ENCODE measurements at regions not wholly inside any gene's neighbourhood (a gene's known extent, or its start where the extent isn't known, plus 50 kb on each side); places are given as distances from the start of the nearest gene placed in this dataset.

DNA sequence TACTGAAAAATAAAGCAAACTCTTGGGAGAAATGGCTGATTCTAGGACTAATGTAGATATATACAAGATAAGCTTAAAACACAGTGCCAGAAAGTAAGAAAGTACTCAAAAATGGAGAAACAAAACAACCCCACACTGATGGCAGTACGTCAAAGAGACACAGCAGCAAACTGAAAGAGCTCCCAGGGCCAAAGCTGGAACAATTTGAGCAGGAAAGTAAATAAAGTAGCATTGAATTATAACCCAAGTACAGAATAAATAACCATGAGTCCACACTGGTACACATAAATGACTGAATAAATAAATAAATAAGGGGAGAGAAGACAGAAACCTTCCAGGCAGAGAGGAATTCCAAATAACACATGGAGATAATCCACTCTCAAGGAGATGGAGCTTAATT, 120.9 kb downstream of the GLUL start:
- no TSS peak for BruUV-seq (replicated peaks)

More for the DNA sequence above, 120.9 kb downstream of the GLUL start:
- CTCF ChIA-PET = no interaction called here
- no peak overlapping the region for H2AFZ ChIP-seq (ENCODE audit: low read depth, low read length, poor library complexity, severe bottlenecking)
- no peak overlapping the region for H3K9ac ChIP-seq (ENCODE audit: low read length)
- H3K9me2 ChIP-seq (ENCODE audit: insufficient read depth) = no peaks in the 10 kb centered on the region
- ATAC-seq (no peak), DNase-seq (ENCODE audit: low read depth, low spot score) (no peak)
- H3K36me3 ChIP-seq (ENCODE audit: control insufficient read depth in 1 of 2, insufficient read depth in 2 of 2, low read length in 2 of 2) = no peaks in the 10 kb centered on the region
- H3K4me2 ChIP-seq (ENCODE audit: low read length) = no peak overlapping the region
- H3K27me3 ChIP-seq (ENCODE audit: insufficient read depth, low read length) = no peaks in the 10 kb centered on the region
- no peak overlapping the region for H3K27ac ChIP-seq (ENCODE audit: low read depth, low read length)
- H4K20me1 ChIP-seq (ENCODE audit: insufficient read depth) = no peaks in the 10 kb centered on the region
- no peaks in the 10 kb centered on the region for H3K9me3 ChIP-seq (ENCODE audit: control insufficient read depth in 1 of 2, insufficient read depth in 1 of 2, low read depth in 1 of 2, low read length in 2 of 2)
- POLR2A ChIA-PET = no interaction called here
- intact Hi-C loops (cut with micrococcal nuclease) = no loop called here
- no peaks in the 10 kb centered on the region for H3K4me1 ChIP-seq (ENCODE audit: control insufficient read depth in 1 of 2, insufficient read depth in 2 of 2, low read length in 2 of 2)
- H3K79me2 ChIP-seq (ENCODE audit: insufficient read depth, low read length) = no peaks in the 10 kb centered on the region
- no peak overlapping the region for H3K4me3 ChIP-seq (replicated peaks in 1 of 2; ENCODE audit: low read depth in 1 of 2, low read length in 2 of 2)
- TF ChIP-seq CBX3 (IDR thresholded peaks at IDR 0.05; ENCODE audit: low read depth) (no peak), JUND (IDR thresholded peaks at IDR 0.05) (no peak), SP1 (IDR thresholded peaks at IDR 0.05; ENCODE audit: low read depth) (no peak), RAD21 (IDR thresholded peaks at IDR 0.05; ENCODE audit: low read depth) (no peak), POLR2AphosphoS5 (IDR thresholded peaks at IDR 0.05; ENCODE audit: low read depth, low read length) (no peak), SRF (IDR thresholded peaks at IDR 0.05; ENCODE audit: low read depth) (no peak), ZFX (IDR thresholded peaks at IDR 0.05) (no peak), SIN3A (IDR thresholded peaks at IDR 0.05; ENCODE audit: low read depth) (no peak), CEBPB (IDR thresholded peaks at IDR 0.05; ENCODE audit: low read depth) (no peak), TCF7L2 (IDR thresholded peaks at IDR 0.05; ENCODE audit: borderline replicate concordance, extremely low read depth, insufficient read depth, insufficient read length) (no peak), EZH2 (IDR thresholded peaks at IDR 0.05) (no peak), ELF1 (IDR thresholded peaks at IDR 0.05; ENCODE audit: borderline replicate concordance, low read depth) (no peak), POLR2A (IDR thresholded peaks at IDR 0.05; ENCODE audit: borderline replicate concordance, extremely low read depth, insufficient read depth, insufficient read length) (no peak), ZNF274 (IDR thresholded peaks at IDR 0.05; ENCODE audit: low read depth, low read length) (no peak), EZH2phosphoT487 (IDR thresholded peaks at IDR 0.05; ENCODE audit: borderline replicate concordance) (no peak), EGR1 (IDR thresholded peaks at IDR 0.05; ENCODE audit: low read depth) (no peak)
- TF ChIP-seq, protein P1, sequence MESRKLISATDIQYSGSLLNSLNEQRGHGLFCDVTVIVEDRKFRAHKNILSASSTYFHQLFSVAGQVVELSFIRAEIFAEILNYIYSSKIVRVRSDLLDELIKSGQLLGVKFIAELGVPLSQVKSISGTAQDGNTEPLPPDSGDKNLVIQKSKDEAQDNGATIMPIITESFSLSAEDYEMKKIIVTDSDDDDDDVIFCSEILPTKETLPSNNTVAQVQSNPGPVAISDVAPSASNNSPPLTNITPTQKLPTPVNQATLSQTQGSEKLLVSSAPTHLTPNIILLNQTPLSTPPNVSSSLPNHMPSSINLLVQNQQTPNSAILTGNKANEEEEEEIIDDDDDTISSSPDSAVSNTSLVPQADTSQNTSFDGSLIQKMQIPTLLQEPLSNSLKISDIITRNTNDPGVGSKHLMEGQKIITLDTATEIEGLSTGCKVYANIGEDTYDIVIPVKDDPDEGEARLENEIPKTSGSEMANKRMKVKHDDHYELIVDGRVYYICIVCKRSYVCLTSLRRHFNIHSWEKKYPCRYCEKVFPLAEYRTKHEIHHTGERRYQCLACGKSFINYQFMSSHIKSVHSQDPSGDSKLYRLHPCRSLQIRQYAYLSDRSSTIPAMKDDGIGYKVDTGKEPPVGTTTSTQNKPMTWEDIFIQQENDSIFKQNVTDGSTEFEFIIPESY (IDR thresholded peaks at IDR 0.05; ENCODE audit: extremely low read depth, insufficient replicate concordance, low read length) = no peak
- TF ChIP-seq, protein P2, sequence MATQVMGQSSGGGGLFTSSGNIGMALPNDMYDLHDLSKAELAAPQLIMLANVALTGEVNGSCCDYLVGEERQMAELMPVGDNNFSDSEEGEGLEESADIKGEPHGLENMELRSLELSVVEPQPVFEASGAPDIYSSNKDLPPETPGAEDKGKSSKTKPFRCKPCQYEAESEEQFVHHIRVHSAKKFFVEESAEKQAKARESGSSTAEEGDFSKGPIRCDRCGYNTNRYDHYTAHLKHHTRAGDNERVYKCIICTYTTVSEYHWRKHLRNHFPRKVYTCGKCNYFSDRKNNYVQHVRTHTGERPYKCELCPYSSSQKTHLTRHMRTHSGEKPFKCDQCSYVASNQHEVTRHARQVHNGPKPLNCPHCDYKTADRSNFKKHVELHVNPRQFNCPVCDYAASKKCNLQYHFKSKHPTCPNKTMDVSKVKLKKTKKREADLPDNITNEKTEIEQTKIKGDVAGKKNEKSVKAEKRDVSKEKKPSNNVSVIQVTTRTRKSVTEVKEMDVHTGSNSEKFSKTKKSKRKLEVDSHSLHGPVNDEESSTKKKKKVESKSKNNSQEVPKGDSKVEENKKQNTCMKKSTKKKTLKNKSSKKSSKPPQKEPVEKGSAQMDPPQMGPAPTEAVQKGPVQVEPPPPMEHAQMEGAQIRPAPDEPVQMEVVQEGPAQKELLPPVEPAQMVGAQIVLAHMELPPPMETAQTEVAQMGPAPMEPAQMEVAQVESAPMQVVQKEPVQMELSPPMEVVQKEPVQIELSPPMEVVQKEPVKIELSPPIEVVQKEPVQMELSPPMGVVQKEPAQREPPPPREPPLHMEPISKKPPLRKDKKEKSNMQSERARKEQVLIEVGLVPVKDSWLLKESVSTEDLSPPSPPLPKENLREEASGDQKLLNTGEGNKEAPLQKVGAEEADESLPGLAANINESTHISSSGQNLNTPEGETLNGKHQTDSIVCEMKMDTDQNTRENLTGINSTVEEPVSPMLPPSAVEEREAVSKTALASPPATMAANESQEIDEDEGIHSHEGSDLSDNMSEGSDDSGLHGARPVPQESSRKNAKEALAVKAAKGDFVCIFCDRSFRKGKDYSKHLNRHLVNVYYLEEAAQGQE (IDR thresholded peaks at IDR 0.05; ENCODE audit: low read depth) = no peak
- TF ChIP-seq, protein P3, sequence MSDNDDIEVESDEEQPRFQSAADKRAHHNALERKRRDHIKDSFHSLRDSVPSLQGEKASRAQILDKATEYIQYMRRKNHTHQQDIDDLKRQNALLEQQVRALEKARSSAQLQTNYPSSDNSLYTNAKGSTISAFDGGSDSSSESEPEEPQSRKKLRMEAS (IDR thresholded peaks at IDR 0.05) = no peak
- TF ChIP-seq, protein P4, sequence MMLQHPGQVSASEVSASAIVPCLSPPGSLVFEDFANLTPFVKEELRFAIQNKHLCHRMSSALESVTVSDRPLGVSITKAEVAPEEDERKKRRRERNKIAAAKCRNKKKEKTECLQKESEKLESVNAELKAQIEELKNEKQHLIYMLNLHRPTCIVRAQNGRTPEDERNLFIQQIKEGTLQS (IDR thresholded peaks at IDR 0.05) = no peak
- RAD21 ChIA-PET (ENCODE audit: low non-redundant PET in 1 of 2, low total read pairs in 2 of 2, uncharacterized antibody in 2 of 2, unreplicated experiment in 2 of 2) = no interaction called here

Data from HCT116 (cell line).